ENCODE measurements at regions not wholly inside any gene's neighbourhood (a gene's known extent, or its start where the extent isn't known, plus 50 kb on each side); places are given as distances from the start of the nearest gene placed in this dataset.

DNA sequence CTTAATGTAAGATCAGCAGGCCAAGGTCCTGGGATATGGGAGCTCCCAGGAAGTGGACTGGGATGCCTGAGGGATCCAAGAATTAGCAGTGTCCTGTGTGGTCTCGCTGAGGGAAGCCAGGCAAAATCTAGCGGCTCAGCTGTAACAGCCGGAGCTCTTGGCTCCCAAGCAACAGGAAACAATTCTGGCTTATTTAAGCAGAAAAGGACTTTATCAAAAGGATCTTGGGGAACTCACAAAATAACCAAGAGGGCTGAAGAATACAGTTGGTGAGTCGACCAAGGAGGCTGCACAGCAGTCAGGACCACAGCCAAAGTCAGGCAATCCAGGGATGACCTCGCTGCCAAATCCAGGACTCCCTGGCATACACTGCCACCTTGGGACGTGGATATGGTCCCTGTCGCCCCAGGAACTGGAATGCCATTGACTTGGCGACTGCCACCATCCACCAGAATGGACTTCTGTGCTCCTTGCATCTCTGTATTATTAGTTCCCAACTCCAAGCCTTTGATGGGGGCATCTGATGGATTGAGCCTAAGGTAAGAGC, 165.3 kb upstream of the BCOR start:
- TF ChIP-seq, protein P1, sequence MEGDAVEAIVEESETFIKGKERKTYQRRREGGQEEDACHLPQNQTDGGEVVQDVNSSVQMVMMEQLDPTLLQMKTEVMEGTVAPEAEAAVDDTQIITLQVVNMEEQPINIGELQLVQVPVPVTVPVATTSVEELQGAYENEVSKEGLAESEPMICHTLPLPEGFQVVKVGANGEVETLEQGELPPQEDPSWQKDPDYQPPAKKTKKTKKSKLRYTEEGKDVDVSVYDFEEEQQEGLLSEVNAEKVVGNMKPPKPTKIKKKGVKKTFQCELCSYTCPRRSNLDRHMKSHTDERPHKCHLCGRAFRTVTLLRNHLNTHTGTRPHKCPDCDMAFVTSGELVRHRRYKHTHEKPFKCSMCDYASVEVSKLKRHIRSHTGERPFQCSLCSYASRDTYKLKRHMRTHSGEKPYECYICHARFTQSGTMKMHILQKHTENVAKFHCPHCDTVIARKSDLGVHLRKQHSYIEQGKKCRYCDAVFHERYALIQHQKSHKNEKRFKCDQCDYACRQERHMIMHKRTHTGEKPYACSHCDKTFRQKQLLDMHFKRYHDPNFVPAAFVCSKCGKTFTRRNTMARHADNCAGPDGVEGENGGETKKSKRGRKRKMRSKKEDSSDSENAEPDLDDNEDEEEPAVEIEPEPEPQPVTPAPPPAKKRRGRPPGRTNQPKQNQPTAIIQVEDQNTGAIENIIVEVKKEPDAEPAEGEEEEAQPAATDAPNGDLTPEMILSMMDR (IDR thresholded peaks at IDR 0.05): no peak
- no peak for TF ChIP-seq POLR2A (IDR thresholded peaks at IDR 0.05)
